ENCODE measurements at regions not wholly inside any gene's neighbourhood (a gene's known extent, or its start where the extent isn't known, plus 50 kb on each side); places are given as distances from the start of the nearest gene placed in this dataset.
"Not testable (repeated sequence)": the region's sequence is repeated elsewhere in the genome, so short reads cannot be mapped to it uniquely, and the experiment has no call there.

DNA sequence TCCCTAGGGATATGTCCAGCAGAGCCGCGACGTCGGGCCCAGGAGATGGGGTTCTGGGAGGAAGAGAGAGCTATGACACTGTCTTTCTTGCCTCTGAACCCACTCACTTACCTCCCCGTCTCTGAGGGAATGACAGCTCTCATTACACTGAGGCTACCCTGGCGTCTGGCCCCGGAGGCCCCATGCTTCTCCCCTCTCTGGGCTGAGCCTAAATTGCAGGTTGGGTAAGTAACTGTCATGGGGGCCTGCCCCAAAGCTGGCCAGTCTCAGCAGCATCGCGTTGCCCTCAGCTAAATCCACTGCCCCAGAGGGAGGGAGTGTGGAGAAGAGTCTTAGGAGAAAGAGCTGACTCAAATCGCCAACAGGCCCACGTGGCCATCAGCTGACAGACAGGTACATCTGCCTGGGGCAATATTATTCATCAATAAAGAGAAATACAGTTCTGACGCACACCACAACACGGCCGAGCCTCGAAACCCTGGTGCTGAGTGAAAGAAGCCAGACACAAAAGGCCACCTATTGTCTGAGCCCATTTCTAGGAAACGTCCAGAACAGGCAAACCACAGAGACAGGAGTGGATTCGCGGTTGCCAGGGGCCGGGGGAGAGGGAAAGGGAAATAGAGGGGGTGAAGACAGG is 156.4 kb downstream of the C16orf95 start:
- TF ChIP-seq CTCF (IDR thresholded peaks at IDR 0.05; ENCODE audit: insufficient read depth, low read depth, low read length, missing control alignments) = no peak
- H3K4me3 ChIP-seq (ENCODE audit: low read length) = no peak overlapping the region
- DNase-seq (ENCODE audit: low read depth) = peak; percentile 76

- H3K4me3 ChIP-seq (ENCODE audit: low read length); DNase-seq (ENCODE audit: low read depth): not testable (repeated sequence)
These were observed 155.8 kb downstream of the C16orf95 start for GRCh38 chr16:87161410-87161809.

DNA sequence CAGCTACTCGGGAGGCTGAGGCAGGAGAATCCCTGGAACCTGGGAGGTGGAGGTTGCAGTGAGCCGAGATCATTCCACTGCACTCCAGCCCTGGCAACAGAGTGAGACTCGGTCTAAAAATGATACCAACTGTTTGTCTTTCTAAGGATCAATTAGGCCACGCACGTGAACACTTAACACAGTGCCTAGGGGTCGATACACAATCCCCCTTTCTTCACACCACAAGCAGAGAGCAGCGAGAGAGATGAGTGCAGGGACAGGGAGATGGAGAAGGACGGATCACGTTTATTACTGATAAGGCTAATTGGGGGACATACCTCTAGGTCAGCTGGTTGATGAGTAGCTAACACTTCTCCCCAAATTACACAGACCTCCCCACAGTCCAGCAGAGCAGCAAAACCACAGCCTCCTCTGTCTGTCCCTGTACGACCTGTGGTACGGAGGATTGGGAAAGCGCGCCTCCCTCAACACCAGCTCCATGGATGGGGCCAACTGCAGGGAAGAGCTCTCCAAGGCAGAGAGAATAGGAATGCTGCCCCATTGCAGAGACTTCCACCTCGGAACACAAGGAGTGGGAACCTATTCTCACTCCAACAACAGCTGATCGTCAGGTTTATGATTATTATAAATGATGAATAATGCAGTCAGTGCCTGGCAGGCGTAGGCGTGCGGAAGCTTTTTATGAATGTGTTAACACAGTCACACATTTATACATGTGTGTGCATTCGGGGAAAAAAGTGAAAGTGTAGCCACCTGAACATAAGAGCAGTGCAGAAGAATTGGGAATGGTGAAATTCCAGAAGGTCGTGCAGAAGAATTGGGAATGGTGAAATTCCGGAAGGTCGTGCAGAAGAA is 155.1 kb downstream of the C16orf95 start:
- DNase-seq (ENCODE audit: low read depth) = no peak
- no peak for TF ChIP-seq CTCF (IDR thresholded peaks at IDR 0.05; ENCODE audit: insufficient read depth, low read depth, low read length, missing control alignments)
- no peak overlapping the region for H3K4me3 ChIP-seq (ENCODE audit: low read length)

DNA sequence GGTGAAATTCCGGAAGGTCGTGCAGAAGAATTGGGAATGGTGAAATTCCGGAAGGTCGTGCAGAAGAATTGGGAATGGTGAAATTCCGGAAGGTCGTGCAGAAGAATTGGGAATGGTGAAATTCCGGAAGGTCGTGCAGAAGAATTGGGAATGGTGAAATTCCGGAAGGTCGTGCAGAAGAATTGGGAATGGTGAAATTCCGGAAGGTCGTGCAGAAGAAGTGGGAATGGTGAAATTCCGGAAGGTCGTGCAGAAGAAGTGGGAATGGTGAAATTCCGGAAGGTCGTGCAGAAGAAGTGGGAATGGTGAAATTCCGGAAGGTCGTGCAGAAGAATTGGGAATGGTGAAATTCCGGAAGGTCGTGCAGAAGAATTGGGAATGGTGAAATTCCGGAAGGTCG is 154.4 kb downstream of the C16orf95 start:
- H3K4me3 ChIP-seq (ENCODE audit: low read length) = not testable (repeated sequence)

GRCh38 chr16:87163637-87164036 is 153.6 kb downstream of the C16orf95 start:
- H3K4me3 ChIP-seq (ENCODE audit: low read length) = no peak overlapping the region
- TF ChIP-seq CTCF (IDR thresholded peaks at IDR 0.05; ENCODE audit: insufficient read depth, low read depth, low read length, missing control alignments) = no peak
- DNase-seq (ENCODE audit: low read depth) = no peak

More for the DNA sequence above, 154.4 kb downstream of the C16orf95 start:
- not testable (repeated sequence) for DNase-seq (ENCODE audit: low read depth)

DNA sequence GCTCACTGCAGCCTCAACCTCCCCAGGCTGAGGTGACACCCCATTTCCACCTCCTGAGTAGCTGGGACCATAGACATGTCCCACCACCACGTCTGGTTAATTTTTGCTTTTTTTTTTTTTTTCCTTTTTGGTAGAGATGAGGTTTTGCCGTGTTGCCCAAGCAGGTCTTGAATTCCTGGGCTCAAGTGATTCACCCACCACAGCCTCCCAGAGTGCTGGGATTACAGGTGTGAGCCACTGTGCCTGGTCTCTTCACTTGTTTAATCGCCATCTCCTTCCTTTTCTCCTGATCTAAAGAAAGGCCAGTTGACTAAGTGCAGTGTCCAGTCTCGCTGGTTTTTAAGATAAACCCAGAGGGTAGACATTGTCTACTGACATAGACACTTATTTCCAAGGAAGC is 152.0 kb downstream of the C16orf95 start:
- no peak for TF ChIP-seq CTCF (IDR thresholded peaks at IDR 0.05; ENCODE audit: insufficient read depth, low read depth, low read length, missing control alignments)
- H3K4me3 ChIP-seq (ENCODE audit: low read length) = no peak overlapping the region
- peak; percentile 5 for DNase-seq (ENCODE audit: low read depth)

DNA sequence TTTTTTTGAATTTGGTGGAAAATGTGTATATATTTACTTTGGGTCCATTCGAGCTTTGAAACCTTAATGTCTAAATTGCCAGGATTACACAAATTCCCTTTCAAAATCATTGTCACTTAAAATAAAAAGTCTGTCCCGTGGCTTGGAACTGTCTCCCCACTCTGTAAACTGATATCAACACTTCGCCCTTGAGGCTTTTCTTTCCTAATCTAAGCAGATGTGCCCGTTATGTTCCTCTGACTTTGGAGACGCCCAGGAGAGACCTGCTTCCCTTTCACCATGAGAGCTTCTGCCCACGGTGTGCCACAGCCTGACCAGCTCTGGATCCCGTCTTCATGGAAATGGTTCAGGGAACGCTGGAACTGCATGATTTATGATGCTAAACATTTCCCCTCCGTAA is 151.3 kb downstream of the C16orf95 start:
- H3K4me3 ChIP-seq (ENCODE audit: low read length) = no peak overlapping the region
- no peak for TF ChIP-seq CTCF (IDR thresholded peaks at IDR 0.05; ENCODE audit: insufficient read depth, low read depth, low read length, missing control alignments)
- DNase-seq (ENCODE audit: low read depth) = no peak

DNA sequence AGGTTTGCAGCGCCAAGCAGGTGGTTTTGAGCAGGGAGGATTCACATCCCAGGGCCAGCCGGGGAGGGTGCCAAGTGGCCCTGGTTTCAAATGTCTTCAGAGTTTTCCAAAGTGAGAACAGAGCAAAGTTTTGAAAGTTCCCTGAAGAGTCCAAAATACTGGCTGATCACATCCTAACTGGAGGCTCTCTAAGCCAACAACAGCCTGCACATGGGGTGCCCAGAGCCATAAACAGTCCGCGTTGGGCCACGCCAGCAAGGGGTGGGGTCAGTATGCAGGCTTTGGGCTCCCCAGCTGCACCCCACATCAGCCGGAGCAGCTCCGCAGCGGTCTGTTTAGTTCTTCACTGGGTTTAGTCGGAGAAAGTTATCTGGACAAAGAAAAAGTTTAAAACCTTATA is 150.9 kb downstream of the C16orf95 start:
- no peak for DNase-seq (ENCODE audit: low read depth)

More for the DNA sequence above, 150.9 kb downstream of the C16orf95 start:
- TF ChIP-seq CTCF (IDR thresholded peaks at IDR 0.05; ENCODE audit: insufficient read depth, low read depth, low read length, missing control alignments) = no peak
- H3K4me3 ChIP-seq (ENCODE audit: low read length) = no peak overlapping the region
